GM18868 (cell line): ENCODE measurements at regions not wholly inside any gene's neighbourhood (a gene's known extent, or its start where the extent isn't known, plus 50 kb on each side); places are given as distances from the start of the nearest gene placed in this dataset.

ENCODE experiments used
- ATAC-seq: cut with Tn5 transposase; IDR thresholded peaks from one replicate; pipeline ENCODE4 v1.9.1; 2021; ENCODE audit warnings: mild to moderate bottlenecking, moderate library complexity; ENCODE audit not compliant: unreplicated experiment

DNA sequence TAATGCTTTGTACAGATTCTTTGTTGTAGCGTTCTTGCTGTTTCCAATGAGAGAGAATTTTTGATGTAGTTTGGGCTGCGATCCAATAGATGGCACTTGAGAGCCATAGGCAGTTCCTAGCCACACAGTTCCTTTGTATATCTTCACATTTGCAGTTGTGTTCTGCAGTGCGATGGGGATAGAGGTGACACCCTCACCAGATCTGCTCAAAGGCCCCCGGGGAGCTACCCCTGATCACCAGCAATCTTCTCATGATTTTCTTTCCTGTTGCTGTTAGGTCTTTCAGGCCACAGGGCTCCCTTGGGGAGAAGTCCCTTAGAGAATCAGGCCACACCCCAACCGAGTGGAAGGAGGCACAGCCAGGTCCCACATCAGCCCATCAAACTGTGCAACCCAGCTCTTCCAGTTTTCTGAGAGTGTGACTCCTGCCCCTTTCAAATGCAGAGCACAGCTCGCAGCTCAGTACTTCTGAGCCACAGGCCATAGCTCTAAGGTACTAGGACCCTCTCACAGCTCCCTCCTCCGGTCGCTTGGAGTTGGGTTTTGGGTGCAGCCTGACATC, 353.7 kb downstream of the SLCO4C1 start:
- ATAC-seq: peak; percentile 93

DNA sequence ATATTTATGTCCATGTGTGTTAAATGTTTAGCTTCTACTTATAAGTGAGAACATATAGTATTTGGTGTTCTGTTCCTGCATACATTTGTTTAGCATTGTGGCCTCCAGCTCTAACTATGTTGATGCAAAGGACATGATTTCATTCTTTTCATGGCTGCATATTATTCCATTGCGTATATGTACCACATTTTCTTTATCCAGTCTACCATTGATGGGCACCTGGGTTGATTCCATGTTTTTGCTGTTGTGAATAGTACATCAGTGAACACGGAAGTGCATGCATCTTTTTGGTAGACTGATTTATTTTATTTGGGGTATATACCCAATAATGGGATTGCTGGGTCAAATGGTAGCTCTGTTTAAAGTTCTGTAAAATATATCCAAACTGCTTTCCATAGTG, 359.0 kb downstream of the SLCO4C1 start:
- no peak for ATAC-seq

- no peak for ATAC-seq
These were observed 361.0 kb downstream of the SLCO4C1 start for GRCh38 chr5:101935086-101935485.

DNA sequence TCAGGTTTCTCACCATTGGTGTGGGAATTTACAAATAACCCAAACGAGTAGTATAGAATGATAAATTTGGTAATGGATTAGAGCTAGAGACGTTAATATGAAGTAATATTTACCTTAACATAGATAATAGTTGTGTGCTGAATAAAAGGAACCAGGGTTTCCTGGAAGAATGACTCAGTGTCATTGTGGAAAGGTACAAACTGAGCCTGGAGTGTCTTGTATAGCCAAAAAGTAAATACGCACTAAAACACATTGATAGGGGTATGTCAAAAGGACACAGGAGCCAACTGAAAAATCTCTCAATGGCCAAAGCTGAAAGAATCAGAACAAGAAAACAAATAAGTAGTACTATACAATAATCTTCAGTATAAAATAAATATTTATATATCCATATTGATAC, 363.5 kb downstream of the SLCO4C1 start:
- no peak for ATAC-seq

DNA sequence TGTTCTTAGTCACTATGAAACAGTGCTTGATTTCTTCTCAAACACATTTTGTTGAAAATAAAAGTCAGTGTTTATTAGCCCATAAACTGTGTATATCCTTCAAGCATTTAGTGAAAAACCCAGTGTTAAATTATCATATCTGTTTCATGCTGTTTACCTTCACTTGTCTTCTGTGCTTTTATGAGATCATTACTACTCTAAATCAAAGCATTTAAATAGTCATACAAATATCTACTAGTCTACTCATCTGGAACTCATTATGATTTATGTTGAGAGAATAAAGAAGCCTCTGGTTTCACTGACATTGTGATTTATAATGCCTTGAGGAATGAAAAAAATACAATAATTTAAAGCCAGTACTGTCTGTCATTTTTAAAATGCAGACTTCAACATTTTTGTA, 366.5 kb downstream of the SLCO4C1 start:
- ATAC-seq: no peak

DNA sequence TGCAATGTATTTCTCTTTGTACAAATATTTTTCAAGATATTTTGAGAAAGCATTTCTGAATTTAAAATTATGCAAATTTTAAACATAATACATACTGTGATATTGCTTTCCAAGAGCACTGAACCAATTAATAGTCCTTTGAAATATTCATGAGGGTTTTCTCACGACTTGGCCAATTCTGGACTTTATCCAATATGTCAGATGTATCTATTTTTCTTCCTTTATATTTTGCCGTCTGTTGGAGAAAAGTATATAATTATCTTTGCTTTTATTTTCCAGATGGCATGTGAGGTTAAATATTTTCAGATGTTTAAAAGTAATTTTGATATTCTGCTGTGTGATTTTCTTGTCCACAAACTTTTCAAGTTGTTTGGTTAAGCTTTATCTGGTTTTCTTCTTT, 378.9 kb downstream of the SLCO4C1 start:
- ATAC-seq: no peak

DNA sequence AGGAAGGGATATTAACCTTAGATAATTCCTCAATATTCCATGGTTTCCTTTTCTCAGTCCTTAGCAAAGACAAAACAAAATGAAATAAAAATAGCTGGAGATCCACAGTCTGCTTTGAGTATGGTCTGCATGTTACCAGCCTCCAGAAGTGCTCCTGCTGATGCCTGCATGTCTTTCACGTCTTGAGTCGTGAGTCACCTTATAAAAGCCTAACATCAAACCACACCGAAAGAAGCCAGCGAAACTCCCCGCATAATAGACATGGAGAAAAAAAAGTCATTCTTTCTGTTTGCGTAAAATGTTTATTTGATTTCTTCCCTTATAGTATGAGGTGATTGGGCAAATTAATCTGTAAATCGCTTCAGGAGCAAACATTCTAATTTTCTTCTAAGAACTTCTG, 380.5 kb downstream of the SLCO4C1 start:
- ATAC-seq: no peak

GRCh38 chr5:101904736-101905135, 391.3 kb downstream of the SLCO4C1 start:
- no peak for ATAC-seq

DNA sequence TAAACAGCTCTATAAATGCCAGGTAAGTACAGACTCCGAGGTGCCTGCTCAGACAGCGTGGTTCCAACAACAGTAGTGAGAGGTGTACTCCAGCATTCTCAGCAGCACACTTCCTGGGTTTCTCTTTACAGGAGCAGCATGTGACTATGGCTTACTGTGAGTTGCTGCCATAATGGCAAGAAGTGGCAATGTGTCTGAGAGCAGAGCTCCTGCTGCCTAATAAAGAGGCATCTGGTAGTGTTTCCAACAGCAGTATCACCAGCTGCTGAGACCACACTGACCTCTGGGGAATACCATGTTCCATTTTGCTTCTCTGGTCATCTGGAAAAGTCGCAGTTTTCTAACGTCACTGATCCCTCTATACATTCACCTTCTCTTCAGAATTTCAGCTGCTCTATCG, 398.2 kb downstream of the SLCO4C1 start:
- peak; percentile 82 for ATAC-seq

GRCh38 chr5:101894985-101895384, 401.1 kb downstream of the SLCO4C1 start:
- ATAC-seq: no peak

- no peak for ATAC-seq
These were observed 417.9 kb downstream of the SLCO4C1 start for GRCh38 chr5:101878190-101878589.

DNA sequence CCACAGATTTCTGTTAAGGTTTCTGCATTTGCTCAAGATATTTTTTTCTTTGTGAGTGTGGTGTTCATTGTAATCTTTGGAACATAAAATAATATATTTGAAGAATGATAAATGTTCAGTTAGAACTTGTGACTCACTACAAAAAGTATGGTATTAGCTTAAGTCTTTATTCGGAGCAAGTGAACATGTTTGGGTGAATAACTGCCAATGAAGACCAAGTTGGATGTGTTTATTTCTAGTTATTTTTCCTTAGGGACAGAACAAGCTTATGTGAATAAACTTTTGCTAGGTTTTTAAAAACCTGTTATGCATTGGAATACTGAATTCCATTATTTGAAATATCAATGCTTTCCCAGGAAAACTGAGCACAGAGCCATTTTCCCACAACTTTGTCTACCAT, 418.6 kb downstream of the SLCO4C1 start:
- ATAC-seq: no peak

- no peak for ATAC-seq
These were observed 429.6 kb downstream of the SLCO4C1 start for GRCh38 chr5:101866473-101866872.

- no peak for ATAC-seq
These were observed 435.5 kb downstream of the SLCO4C1 start for GRCh38 chr5:101860563-101860962.

- no peak for ATAC-seq
These were observed 435.9 kb downstream of the SLCO4C1 start for GRCh38 chr5:101860145-101860544.

DNA sequence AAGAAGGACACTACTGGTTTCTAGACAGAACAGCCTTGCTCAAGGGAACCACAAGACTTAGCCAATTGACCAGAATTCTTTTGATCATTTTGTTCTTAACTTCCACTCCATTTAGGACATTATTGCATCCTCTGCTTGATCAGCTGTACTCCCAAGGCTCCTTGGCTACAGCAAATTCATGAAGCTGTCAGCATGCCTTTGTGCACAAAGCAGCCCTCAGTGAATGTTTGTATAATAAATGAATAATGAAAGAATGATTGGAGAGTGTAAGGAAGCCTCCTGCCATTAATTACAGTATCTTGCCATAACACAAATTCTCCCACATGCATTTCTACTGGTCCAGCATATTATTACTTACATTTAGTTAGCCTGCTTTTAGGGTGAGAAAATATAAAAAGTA, 449.6 kb downstream of the SLCO4C1 start:
- no peak for ATAC-seq

- ATAC-seq: no peak
These were observed 453.0 kb downstream of the SLCO4C1 start for GRCh38 chr5:101843055-101843454.

DNA sequence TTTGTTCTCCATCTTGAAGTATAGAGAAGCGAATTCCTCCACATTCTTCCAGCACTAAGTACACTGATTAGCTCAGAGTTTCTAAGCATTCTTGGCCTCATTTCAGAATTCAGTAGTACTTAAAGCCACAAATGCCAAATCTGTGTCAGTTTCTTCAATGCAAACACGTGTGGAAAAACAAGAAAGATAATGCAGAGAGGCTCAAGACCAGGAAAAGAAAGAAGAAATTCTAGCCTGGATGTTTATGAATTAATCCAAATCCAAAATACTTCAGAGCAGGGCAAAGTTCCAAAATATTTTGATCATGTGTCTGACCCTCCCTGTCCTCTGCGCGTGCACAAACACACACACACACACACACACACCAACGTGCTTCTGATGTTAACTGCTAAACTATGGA, 457.6 kb downstream of the SLCO4C1 start:
- no peak for ATAC-seq

DNA sequence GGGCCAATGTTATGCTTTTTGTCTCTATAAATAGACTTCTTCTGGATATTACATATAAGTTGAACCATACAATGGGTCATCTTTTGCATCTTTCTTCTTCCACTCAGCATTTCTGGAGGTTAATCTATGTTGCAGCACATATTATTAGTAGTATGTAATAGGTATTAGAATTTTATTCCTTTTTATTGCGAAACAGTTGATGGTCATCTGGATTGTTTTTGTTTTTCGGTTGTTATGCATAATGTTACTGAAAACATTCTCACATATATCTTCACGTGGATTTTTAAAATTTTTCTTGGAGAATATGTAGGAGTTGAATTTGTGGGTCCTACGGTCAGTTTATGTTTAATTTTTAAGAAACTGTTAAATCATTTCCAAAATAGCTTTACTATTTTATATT, 466.8 kb downstream of the SLCO4C1 start:
- no peak for ATAC-seq

GRCh38 chr5:101811466-101811865, 484.6 kb downstream of the SLCO4C1 start:
- no peak for ATAC-seq

GRCh38 chr5:101806410-101806809, 489.7 kb downstream of the SLCO4C1 start:
- ATAC-seq: no peak

DNA sequence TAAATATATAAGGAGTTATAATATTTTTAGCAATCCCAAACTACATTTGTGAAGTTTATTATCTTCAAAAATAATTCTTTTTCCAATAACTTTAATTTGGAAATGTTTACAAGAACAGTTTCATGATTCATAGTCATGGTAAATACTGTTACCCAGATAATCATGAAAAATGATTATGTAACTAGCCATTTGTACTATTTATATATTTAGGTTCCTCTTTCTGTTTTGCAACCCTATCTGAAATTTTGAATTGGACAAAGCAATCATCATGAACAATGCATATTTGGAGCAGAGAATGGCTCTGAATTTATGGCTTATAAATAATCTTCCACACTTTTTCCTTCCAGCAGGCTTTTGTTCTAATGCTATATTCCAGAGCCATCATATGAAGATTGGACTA, 499.7 kb downstream of the SLCO4C1 start:
- no peak for ATAC-seq

DNA sequence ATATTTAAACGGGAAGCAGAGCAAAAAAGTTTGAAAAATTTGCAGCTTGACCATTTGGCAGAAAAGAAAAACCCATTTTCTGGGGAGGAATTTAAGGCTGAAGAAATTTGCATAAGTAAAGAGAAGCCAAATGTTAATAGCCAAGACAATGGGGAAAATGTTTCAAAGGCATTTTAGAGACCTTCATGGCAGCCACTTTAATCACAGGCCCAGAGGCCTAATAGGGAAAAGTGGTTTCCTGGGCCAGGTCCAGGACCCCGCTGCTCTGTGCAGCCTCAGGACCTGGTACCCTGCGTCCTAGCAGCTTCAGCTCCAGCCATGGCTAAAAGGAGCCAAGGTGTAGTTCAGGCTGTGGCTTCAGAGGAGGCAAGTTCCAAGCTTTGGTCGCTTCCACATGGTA, 507.3 kb downstream of the SLCO4C1 start:
- no peak for ATAC-seq

DNA sequence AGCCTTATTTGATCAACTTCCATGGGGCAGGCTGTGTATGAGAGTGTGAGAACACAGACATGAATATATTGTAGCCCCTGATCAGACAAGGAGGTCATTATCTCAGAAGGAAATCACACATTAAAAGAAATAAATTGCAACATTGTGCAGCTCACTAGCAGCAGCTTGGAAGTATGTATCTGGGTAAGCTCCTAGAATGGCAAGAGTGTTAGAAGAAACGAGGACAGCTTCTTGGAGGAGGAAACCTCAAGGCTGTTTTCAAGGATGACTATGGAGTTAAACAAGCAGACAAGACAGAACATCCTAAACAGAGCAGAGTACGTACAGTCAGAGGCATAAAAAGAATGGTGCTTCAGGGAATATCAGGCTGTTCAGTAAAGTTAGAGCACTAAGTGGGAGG, 511.0 kb downstream of the SLCO4C1 start:
- no peak for ATAC-seq
